Ascending aorta (tissue), 2 donors: ENCODE measurements at regions not wholly inside any gene's neighbourhood (a gene's known extent, or its start where the extent isn't known, plus 50 kb on each side); places are given as distances from the start of the nearest gene placed in this dataset.

Source experiments
- DNase-seq, 2 donors: peaks; one replicate each; pipeline ENCODE4 v3.0.0-alpha.2; 2019; ENCODE audit warnings: low spot score in 2 of 2
- H3K27ac ChIP-seq, 2 donors: fragments of 200-600 bp; sonication (generic); one replicate each; pipeline ENCODE4 v1.5.1; 2016 to 2017; ENCODE audit warnings: mild to moderate bottlenecking in 1 of 2
- H3K27me3 ChIP-seq: fragments of 200-600 bp; sonication (generic); one replicate; pipeline ENCODE4 v1.5.1; 2017
- H3K36me3 ChIP-seq, 2 donors: fragments of 200-600 bp; sonication (generic); one replicate each; pipeline ENCODE4 v1.5.1; 2016
- H3K4me1 ChIP-seq, 2 donors: fragments of 200-600 bp; sonication (generic); one replicate each; pipeline ENCODE4 v1.5.1; 2016 to 2017; ENCODE audit warnings: mild to moderate bottlenecking in 1 of 2
- H3K4me3 ChIP-seq, 2 donors: fragments of 200-600 bp; sonication (generic); one replicate each; pipeline ENCODE4 v1.5.1; 2016 to 2017; ENCODE audit warnings: mild to moderate bottlenecking in 1 of 2
- H3K9me3 ChIP-seq, 2 donors: fragments of 200-600 bp; sonication (generic); one replicate each; pipeline ENCODE4 v1.5.1; 2016
- CTCF ChIP-seq, 3 experiments: fragments of 200-600 bp in 2 of 3; fragments of 450-650 bp in 1 of 3; sonication (generic) in 2 of 3; IDR thresholded peaks; one replicate each; pipeline ENCODE4 v1.5.1; 2016 to 2019; ENCODE audit warnings: antibody characterized with exemption in 3 of 3, mild to moderate bottlenecking in 1 of 3, moderate library complexity in 1 of 3
- intact Hi-C: fragments of 100-400 bp; cut with DNase I; formaldehyde crosslinking; loops from one replicate; pipeline ENCODE4 v1.15.1; 2023

GRCh38 chr7:50182759-50183158, 89.7 kb upstream of the ZPBP start:
- Histone ChIP-seq H3K36me3 (no peaks in the 10 kb centered on the region), H3K27ac (no peak overlapping the region), H3K4me3 (no peak overlapping the region), H3K4me1 (no peaks in the 10 kb centered on the region), H3K9me3 (no peaks in the 10 kb centered on the region), H3K27me3 (no peaks in the 10 kb centered on the region)
- DNase-seq = peak in 1 of 2 donors; percentile 69
- intact Hi-C loops = no loop called here
- TF ChIP-seq CTCF (IDR thresholded peaks at IDR 0.05) = no peak

GRCh38 chr7:50181081-50181480, 88.0 kb upstream of the ZPBP start:
- no peaks in the 10 kb centered on the region for H3K36me3 ChIP-seq
- H3K27ac ChIP-seq = no peak overlapping the region
- no peaks in the 10 kb centered on the region for H3K9me3 ChIP-seq
- no peaks in the 10 kb centered on the region for H3K27me3 ChIP-seq
- no peak for TF ChIP-seq CTCF (IDR thresholded peaks at IDR 0.05)
- H3K4me1 ChIP-seq = no peaks in the 10 kb centered on the region
- DNase-seq = no peak
- H3K4me3 ChIP-seq = no peak overlapping the region
- intact Hi-C loops = no loop called here

GRCh38 chr7:50178166-50178565, 85.1 kb upstream of the ZPBP start:
- no peaks in the 10 kb centered on the region for H3K27me3 ChIP-seq
- H3K9me3 ChIP-seq = no peaks in the 10 kb centered on the region
- H3K36me3 ChIP-seq = no peaks in the 10 kb centered on the region
- H3K4me3 ChIP-seq = no peak overlapping the region
- no peak overlapping the region for H3K27ac ChIP-seq
- intact Hi-C loops = no loop called here
- no peak for TF ChIP-seq CTCF (IDR thresholded peaks at IDR 0.05)
- no peaks in the 10 kb centered on the region for H3K4me1 ChIP-seq
- DNase-seq = no peak

GRCh38 chr7:50174948-50175347, 81.9 kb upstream of the ZPBP start:
- H3K4me1 ChIP-seq = no peaks in the 10 kb centered on the region
- no peak for DNase-seq
- no peak for TF ChIP-seq CTCF (IDR thresholded peaks at IDR 0.05)
- no peaks in the 10 kb centered on the region for H3K9me3 ChIP-seq
- no peak overlapping the region for H3K27ac ChIP-seq
- H3K27me3 ChIP-seq = no peaks in the 10 kb centered on the region
- H3K36me3 ChIP-seq = no peaks in the 10 kb centered on the region
- intact Hi-C loops = no loop called here
- H3K4me3 ChIP-seq = no peak overlapping the region

GRCh38 chr7:50166997-50167965, 74.2 kb upstream of the ZPBP start:
- no peak for DNase-seq
- no peak for TF ChIP-seq CTCF (IDR thresholded peaks at IDR 0.05)
- H3K9me3 ChIP-seq = no peaks in the 10 kb centered on the region
- no peaks in the 10 kb centered on the region for H3K36me3 ChIP-seq
- H3K4me3 ChIP-seq = no peak overlapping the region
- intact Hi-C loops = no loop called here
- no peaks in the 10 kb centered on the region for H3K27me3 ChIP-seq
- H3K27ac ChIP-seq = no peak overlapping the region
- no peaks in the 10 kb centered on the region for H3K4me1 ChIP-seq
